ENCODE measurements at regions not wholly inside any gene's neighbourhood (a gene's known extent, or its start where the extent isn't known, plus 50 kb on each side); places are given as distances from the start of the nearest gene placed in this dataset.

- peaks cover 6% of the 10 kb centered on the region for H3K9me3 Mint-ChIP-seq (ENCODE audit: low read depth, unreplicated experiment)
- BruUV-seq (replicated peaks), result no TSS peak
- no peak for TF ChIP-seq CTCF (IDR thresholded peaks at IDR 0.05; ENCODE audit: unreplicated experiment)
- no peaks in the 10 kb centered on the region for H3K4me1 Mint-ChIP-seq (ENCODE audit: low read depth, unreplicated experiment)
- no peak overlapping the region for H3K27ac Mint-ChIP-seq (ENCODE audit: unreplicated experiment)
- CTCF ChIA-PET, result no interaction called here
- no peak for DNase-seq
- no peaks in the 10 kb centered on the region for H3K36me3 Mint-ChIP-seq (ENCODE audit: insufficient read depth, unreplicated experiment)
- no peak overlapping the region for H3K4me3 Mint-ChIP-seq (ENCODE audit: low read depth, unreplicated experiment)
- H3K27me3 Mint-ChIP-seq (ENCODE audit: unreplicated experiment), result peaks cover 19% of the 10 kb centered on the region
- intact Hi-C loops (cut with micrococcal nuclease; ENCODE audit: unreplicated experiment), result no loop called here
Observed at GRCh38 chr11:121793916-121794315, 322.1 kb downstream of the BLID start.

GRCh38 chr11:121793291-121793690 lies 322.7 kb downstream of the BLID start:
- Mint-ChIP-seq H3K9me3 (ENCODE audit: low read depth, unreplicated experiment) (peaks cover 6% of the 10 kb centered on the region), H3K27ac (ENCODE audit: unreplicated experiment) (no peak overlapping the region), H3K27me3 (ENCODE audit: unreplicated experiment) (peaks cover 19% of the 10 kb centered on the region), H3K4me1 (ENCODE audit: low read depth, unreplicated experiment) (no peaks in the 10 kb centered on the region), H3K4me3 (ENCODE audit: low read depth, unreplicated experiment) (no peak overlapping the region), H3K36me3 (ENCODE audit: insufficient read depth, unreplicated experiment) (no peaks in the 10 kb centered on the region)
- no peak for TF ChIP-seq CTCF (IDR thresholded peaks at IDR 0.05; ENCODE audit: unreplicated experiment)
- CTCF ChIA-PET, result no interaction called here
- intact Hi-C loops (cut with micrococcal nuclease; ENCODE audit: unreplicated experiment), result no loop called here
- BruUV-seq (replicated peaks), result no TSS peak
- no peak for DNase-seq

GRCh38 chr11:121792185-121792584 lies 323.8 kb downstream of the BLID start:
- no peak for TF ChIP-seq CTCF (IDR thresholded peaks at IDR 0.05; ENCODE audit: unreplicated experiment)
- Mint-ChIP-seq H3K9me3 (ENCODE audit: low read depth, unreplicated experiment) (peaks cover 6% of the 10 kb centered on the region), H3K27me3 (ENCODE audit: unreplicated experiment) (peaks cover 19% of the 10 kb centered on the region), H3K36me3 (ENCODE audit: insufficient read depth, unreplicated experiment) (no peaks in the 10 kb centered on the region), H3K27ac (ENCODE audit: unreplicated experiment) (no peak overlapping the region), H3K4me3 (ENCODE audit: low read depth, unreplicated experiment) (no peak overlapping the region), H3K4me1 (ENCODE audit: low read depth, unreplicated experiment) (no peaks in the 10 kb centered on the region)
- no peak for DNase-seq
- BruUV-seq (replicated peaks), result no TSS peak
- intact Hi-C loops (cut with micrococcal nuclease; ENCODE audit: unreplicated experiment), result no loop called here
- CTCF ChIA-PET, result no interaction called here

- no TSS peak for BruUV-seq (replicated peaks)
- H3K27me3 Mint-ChIP-seq (ENCODE audit: unreplicated experiment), result peaks cover 19% of the 10 kb centered on the region
- no peaks in the 10 kb centered on the region for H3K4me1 Mint-ChIP-seq (ENCODE audit: low read depth, unreplicated experiment)
- no peak for DNase-seq
- no peak overlapping the region for H3K27ac Mint-ChIP-seq (ENCODE audit: unreplicated experiment)
- intact Hi-C loops (cut with micrococcal nuclease; ENCODE audit: unreplicated experiment), result no loop called here
- peaks cover 8% of the 10 kb centered on the region for H3K9me3 Mint-ChIP-seq (ENCODE audit: low read depth, unreplicated experiment)
- no peak overlapping the region for H3K4me3 Mint-ChIP-seq (ENCODE audit: low read depth, unreplicated experiment)
- TF ChIP-seq CTCF (IDR thresholded peaks at IDR 0.05; ENCODE audit: unreplicated experiment), result no peak
- CTCF ChIA-PET, result no interaction called here
- H3K36me3 Mint-ChIP-seq (ENCODE audit: insufficient read depth, unreplicated experiment), result no peaks in the 10 kb centered on the region
Observed at GRCh38 chr11:121790430-121790829, 325.6 kb downstream of the BLID start.

GRCh38 chr11:121780971-121781370 lies 328.2 kb upstream of the SORL1-AS1 start:
- Mint-ChIP-seq H3K27ac (ENCODE audit: unreplicated experiment) (no peak overlapping the region), H3K4me1 (ENCODE audit: low read depth, unreplicated experiment) (no peaks in the 10 kb centered on the region), H3K36me3 (ENCODE audit: insufficient read depth, unreplicated experiment) (no peaks in the 10 kb centered on the region), H3K27me3 (ENCODE audit: unreplicated experiment) (no peaks in the 10 kb centered on the region), H3K4me3 (ENCODE audit: low read depth, unreplicated experiment) (no peak overlapping the region), H3K9me3 (ENCODE audit: low read depth, unreplicated experiment) (peaks cover 3% of the 10 kb centered on the region)
- BruUV-seq (replicated peaks), result no TSS peak
- CTCF ChIA-PET, result no interaction called here
- no peak for DNase-seq
- intact Hi-C loops (cut with micrococcal nuclease; ENCODE audit: unreplicated experiment), result no loop called here
- TF ChIP-seq CTCF (IDR thresholded peaks at IDR 0.05; ENCODE audit: unreplicated experiment), result no peak

All from Calu3 (cell line).